ENCODE measurements at regions not wholly inside any gene's neighbourhood (a gene's known extent, or its start where the extent isn't known, plus 50 kb on each side); places are given as distances from the start of the nearest gene placed in this dataset.

- TF ChIP-seq EP300 (IDR thresholded peaks at IDR 0.05) (no peak), POLR2A (IDR thresholded peaks at IDR 0.05) (no peak), POLR2AphosphoS5 (IDR thresholded peaks at IDR 0.05) (no peak)
These were observed 768.2 kb downstream of the CENPC start for GRCh38 chr4:66777097-66777496.
